ENCODE measurements at regions not wholly inside any gene's neighbourhood (a gene's known extent, or its start where the extent isn't known, plus 50 kb on each side); places are given as distances from the start of the nearest gene placed in this dataset.

DNA sequence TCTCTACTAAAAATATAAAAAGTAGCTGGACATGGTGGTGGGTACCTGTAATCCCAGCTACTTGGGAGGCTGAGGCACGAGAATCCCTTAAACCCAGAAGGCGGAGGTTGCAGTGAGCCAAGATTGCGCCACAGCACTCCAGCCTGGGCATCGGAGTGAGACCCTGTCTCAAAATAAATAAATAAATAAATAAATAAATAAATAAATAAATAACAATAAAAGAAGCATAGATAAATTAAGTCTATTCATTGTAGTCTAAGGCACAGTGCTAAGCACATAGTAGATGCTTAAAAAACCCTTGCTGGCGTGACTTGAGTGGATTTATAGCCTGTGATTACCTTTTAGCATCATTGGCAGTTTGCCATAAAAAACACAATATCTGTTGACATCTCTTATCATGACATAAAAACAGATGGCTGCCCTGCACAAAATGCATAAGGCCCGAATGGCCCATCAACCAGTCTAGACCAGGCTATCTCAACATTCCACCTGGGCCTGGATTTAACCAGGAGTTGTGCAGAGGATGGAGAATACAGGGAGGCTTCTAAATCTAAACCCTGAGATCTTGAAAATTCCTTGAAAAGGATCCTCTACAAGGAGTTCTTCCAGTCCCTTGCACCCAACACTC lies 94.9 kb downstream of the PRLHR start:
- FAIRE-seq, result no peak

DNA sequence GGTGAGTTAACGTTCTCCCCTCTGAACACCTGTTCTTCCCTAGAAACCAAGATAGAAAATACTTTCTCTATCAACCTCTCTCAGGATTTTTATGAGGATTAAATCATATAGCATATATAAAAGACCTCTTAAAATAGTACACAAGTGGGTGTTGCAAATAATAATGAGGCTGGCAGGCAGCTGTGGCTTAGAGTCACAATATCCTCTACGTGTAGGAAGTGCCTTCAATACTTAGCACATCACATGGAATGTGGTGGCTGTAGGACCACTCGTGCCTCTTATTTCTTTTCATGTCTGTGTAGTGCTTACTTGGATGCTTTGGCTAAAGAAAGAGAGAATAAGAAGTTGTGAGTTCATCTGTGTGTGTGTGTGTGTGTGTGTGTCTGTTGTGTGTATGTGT lies 96.3 kb downstream of the PRLHR start:
- no peak for FAIRE-seq

DNA sequence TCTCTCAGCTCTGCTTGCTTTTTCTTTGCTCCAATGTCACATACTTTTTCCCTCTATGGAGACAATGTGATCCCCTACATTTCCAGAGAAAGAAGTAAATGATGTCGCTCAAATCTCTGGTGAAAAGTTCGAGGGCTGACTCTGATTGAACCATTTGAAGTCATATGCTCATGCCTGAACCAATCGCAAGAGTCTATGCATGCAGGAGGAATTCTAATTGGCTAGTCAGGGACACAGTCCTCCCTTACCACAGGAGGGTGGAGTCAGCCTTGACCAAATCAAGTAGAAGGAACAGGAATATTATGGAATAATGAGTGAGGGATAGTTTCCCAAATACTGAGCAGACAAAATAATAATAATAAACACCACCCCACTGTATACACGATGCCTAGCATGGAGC lies 96.8 kb downstream of the PRLHR start:
- no peak for FAIRE-seq

DNA sequence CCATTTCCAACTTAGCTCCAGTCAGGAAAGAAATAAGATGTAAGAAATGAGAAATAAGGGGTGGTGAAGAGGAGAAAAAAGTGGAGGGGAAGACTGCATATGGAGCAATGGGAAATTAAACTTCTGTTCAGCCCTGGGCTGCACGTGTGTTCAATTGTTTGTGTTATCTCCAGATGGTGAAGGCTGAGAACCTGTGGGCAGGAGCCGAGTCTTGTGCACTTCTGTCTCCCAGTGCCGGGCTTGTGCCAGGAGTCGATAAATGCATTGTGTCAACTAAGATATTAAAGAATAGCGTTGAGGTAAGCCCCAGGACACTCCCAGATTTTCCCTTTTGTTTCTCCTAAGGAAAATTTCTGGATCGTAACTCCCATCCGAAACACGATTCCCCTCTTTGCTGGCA lies 98.2 kb downstream of the PRLHR start:
- FAIRE-seq, result no peak

DNA sequence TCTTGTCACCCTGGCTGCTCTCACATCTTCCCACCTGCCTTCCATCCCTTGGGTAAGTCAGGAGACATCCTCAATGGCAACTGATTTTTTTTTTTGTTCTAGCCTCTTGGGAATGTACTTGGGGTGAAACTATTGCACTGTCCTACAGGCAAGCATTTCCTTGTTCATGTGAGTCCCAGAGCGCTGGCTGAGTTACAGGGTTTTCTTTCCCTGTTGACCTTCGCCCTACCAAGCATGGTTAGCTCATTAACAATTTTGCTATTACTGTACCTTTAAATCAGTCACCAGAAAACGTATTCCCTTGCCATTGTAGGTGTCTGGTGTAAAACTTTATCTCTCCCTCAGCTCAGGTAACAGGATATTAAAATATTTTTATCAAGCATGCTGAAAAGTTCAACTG lies 98.9 kb downstream of the PRLHR start:
- FAIRE-seq, result no peak

DNA sequence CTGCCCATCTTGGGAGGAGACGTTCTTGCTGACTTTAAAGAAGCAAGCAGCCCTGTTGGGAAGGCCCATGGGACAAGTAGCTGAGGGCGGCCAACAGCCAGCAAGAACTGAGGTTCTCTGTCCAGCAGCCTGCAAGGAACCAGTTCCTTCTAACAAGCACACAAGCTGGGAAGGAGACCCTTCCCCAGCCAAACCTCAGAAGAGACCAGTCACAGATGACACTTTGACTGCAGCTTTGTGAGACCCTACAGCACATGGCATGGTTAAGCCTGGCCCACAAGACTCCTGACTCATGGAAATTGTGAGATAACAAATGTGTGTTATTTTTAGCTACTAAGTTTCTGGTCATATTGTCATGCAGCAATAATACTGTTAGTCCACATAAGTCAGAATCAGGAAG lies 99.9 kb downstream of the PRLHR start:
- FAIRE-seq, result no peak

DNA sequence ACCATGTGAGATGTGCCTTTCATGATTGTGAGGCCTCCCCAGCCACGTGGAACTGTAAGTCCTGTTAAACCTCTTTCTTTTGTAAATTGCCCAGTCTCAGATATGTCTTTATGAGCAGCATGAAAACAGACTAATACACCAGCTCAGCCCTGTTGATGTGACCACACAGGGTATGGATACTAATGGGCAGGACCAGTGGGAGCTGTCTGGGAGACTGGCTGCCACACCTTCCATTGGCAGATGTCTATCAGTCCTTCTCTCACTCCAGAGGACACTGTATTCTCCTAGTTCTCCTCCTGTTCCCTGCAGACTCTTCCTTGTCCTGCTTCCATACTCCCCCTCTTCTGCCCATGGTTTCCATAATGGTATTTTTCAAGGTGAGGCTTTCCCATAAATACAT lies 104.4 kb downstream of the PRLHR start:
- no peak for FAIRE-seq

DNA sequence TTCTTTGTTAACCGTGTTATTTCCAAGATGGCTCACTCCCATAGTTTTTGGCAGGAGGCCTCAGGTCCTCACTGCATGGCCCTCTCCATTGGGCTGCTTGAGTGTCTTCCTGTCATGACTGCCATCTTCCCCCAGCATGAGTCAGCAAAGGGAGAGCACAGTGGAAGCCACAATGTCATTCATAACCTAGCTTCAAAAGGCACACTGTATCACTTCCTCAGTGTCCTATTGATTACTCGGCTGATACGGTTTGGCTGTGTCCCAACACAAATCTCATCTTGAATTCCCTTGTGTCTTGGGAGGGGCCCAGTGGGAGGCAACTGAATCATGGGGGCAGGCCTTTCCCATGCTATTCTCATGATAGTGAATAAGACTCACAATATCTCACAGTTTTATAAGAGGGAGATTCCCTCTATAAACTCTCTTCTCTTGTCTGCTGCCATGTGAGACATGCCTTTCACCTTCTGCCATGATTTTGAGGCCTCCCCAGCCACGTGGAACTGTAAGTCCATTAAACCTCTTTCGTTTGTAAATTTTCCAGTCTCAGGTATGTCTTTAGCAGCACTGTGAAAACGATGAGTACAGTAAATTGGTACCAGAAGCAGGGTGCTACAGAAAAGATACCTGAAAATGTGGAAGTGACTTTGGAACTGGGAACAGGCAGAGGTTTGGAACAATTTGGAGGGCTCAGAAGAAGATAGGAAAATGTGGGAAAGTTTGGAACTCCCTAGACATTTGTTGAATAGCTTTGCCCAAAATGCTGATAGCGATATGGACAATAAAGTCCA lies 106.5 kb downstream of the PRLHR start:
- no peak for FAIRE-seq

DNA sequence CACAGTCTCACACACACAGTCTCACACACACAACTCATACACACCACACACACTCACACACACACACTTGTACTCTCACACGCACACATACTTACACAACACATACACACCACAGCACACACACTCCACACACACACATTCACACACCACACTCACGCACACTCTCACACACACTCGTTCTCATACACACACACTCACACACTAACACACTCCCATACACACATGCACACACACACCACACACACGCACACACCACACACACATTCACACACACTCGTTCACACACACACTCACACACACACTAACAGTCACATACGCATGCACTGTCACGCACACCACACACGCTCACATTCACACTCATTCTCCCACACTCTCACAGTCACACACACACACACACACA lies 109.8 kb downstream of the PRLHR start:
- no peak for FAIRE-seq

DNA sequence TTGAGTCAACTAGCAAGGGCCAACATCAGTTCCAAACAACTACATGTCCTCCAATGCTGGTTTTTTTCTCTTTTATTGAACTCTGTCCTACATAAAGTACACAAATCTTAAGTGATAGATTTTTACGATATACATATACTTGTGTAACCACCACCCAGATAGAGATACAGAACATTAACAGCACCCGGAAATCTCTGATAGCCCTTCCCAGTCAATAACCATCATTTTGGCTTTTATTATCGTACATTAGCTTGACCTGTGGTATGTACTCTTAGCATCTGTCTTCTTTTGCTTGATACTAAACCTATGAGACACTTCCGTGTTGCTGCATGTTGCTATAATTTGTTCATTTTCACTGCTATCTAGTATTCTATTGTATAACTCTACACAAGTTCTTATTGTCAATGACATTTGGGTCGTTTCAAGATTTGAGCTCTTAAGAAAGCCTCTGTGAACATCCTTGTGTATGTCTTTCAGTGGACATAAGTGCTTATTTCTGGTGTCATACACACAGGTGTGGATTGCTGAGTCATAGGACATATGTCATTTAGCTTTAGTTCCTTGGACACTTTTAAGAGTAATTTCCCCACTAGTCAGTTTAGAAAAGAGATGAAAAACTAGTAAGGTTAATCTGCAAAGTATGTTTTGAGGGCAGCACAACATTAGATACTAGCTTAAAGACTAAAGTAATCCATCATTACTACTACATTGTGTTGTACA lies 111.1 kb downstream of the PRLHR start:
- no peak for FAIRE-seq

DNA sequence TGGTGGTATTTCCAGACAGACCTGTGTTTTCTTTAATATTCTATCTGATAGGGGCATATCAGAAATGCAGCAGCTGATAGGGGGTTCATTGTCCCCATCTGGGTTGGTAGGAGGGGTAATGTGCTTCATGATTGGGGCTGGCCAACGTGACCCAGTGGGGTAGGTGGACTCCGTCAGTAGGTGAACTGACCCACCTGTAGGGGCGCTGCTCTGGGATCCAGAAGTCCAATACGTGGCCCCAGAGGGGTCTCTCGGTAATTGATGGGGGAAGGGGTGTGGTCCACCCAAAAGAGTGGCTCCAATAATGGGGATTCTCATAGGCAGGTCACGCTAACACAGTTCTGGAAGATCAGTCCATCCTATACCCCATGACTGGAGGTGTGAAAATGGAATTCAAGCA lies 112.0 kb downstream of the PRLHR start:
- FAIRE-seq, result no peak

DNA sequence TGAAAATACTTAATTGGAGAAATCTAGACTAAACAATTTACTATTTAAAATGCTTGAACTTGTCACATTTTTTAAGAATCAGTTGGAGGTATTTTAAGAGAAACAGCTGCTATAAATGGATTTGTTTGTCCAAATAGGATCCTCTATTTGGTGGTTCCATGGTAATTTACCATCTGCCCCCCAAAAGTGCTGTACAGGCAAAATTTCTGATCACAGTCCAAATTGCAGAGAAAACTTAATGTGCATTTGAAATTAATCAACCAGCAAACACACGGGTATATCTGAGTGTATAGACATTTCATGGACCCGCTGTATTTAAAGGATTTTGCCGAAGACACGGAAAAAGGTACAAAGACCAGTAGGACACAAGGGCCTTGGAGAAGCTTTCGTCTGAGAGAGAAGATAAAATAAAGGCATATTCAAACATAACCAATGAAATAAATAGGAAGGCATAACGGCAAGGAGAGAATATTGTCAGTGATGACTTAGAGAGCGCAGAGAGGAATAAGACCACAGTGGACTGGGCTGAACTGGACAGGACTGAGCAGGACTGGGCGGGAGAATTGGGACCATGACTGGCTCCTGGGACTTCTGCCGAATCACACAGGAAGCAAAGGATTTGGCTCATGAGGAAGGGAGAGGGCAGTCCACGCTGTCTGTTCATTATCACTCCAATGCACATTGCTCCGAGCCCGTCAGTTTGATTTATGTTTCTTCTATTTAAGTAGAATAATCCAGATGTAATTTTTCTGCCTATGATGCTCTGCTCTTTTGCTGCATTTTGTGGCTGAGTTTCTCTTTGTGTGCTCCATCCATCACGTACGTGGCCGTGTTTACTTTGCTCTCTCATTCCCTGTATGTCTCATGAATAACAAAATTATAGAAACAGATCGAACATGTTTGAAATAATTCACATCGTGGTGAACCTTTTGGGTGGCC lies 112.8 kb downstream of the PRLHR start:
- no peak for FAIRE-seq

DNA sequence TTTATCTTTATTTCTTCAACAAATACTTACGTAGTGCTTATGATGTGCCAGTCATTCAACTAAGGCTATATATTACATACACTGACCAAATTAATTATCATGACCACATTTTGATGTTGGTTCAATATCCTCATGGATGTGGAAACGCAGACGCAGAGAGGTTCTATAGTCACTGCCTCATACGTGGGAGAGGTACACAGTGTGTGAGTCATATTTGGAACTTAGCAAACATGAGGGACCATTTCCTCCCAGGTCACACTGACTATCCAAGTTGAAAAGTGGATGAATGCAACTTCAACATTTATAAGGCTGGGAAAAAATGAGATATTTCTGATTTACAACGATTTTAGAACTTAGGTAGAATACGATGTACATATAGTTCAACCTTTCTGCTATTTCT lies 113.6 kb downstream of the PRLHR start:
- no peak for FAIRE-seq

DNA sequence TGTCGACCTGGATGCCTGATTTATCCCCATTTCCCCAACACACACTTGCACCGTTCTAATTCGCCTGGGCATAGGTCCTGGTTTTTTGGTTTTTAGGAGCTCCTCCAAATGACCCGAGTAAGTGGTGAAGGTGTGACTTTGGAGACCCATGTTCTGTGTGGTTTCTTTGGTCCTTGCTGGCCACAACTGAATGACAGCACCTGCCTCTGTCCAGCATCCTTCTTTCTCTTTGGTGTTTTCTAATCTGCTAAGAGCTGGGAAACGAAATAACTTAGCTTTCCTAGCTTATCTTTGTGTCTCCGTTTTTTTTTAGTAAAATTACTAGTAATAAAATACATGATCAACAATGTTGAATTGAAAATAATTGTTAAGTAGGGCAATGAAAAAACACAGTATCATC lies 120.2 kb downstream of the PRLHR start:
- FAIRE-seq, result no peak

DNA sequence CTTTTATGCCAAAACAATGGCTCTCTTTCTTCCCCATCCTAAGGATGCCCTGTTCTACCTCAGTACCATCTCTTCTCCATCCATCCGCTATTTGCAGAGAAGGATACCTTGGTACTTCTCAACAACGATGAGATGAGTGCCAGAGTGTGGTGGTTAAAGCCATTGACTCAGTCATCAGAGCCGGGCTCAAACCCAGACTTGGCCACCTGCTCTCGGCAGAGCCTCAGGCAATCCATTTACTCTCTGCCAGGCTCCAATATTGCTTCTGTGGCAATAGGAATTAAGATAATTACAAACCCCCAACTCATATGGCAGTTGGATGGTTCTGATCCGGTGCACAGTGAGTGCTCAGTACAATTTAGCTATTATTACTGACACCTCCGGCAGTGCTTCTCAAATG lies 121.3 kb downstream of the PRLHR start:
- FAIRE-seq, result no peak

DNA sequence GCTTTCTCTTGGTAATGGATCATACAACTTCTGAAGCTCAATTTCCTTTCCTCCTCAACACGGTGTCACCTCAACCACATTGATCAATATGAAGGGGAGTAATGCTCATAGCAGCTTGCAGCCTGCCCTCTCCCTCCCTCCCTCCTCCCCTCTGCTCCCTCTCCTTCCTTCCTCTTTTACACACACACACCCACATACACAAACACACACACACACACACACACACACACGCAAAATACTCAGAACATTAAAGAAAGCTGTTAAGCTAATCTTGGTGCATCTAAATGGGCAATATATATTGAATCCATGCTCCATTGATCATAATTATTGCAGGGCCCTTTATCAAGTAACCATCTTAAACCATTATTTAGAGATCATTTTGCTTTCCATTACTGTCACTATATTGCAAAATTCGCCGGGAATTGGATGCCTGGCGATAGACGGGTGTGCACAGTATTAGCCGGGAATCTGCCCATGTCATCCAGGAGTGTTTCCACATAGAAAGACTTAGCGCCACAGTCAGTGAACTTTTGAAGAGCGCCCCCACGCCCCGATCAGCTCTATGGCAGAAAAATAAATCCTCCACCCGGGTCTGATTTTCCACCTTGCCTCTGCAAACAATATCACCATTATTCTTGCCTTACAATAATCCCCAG lies 122.0 kb downstream of the PRLHR start:
- FAIRE-seq, result no peak

DNA sequence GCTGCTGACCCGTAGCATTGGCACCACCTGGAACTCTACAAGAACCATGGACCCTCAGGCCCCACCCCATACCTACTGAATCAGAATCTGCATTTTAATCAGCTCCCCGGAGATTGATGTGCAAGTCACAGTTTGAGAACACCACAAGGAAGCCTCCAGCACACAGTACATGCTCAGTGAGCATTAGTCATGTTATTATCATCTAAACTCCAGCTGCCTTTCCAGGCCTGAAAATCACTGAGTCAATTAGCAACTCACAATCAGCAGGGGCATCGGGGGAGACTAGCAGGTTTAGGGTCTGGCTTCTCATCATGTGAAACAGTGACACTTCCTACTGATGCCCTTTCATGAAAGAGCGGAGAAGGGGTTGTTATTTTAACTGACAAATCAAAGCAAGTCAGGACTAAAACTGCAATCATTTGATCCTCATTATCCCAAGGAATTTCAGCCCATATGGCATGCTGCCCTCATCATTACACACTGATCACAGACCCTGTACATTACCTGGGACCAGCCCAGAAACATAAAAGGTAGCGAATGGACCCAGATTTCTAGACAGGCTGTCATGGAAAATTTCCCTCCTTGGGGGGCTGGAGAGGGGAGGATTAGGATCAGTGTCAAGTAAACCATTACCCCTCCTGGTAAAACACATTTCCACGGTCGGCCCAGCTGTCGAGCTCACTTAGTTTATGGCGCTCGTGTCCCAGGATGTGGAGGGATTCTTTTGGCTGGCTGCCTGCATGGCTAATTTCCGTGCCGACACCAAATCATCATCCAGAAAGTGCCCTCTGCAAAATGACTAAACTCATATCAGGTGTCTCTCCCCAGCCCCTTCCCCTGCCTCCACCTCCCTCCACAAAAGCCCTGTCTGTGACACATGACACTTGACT lies 122.8 kb downstream of the PRLHR start:
- FAIRE-seq, result no peak

DNA sequence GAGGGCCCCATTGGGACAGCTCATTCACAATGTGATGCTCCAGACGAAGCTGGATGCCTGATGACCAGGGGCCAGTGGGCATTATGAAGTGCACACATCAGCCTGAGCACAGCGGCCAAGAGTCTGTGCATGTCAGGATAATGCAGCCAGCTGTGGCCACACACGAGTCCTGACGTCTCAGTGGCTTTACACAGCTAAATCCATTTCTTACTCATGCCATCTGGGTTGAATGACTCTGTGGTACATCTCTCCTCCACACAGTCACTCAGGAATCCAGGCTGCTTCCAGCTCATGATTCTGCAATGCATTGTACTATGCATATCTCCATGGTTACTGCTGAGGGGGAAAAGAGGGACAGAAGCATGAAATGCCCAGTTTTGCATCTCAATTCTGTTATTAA lies 123.6 kb downstream of the PRLHR start:
- no peak for FAIRE-seq

DNA sequence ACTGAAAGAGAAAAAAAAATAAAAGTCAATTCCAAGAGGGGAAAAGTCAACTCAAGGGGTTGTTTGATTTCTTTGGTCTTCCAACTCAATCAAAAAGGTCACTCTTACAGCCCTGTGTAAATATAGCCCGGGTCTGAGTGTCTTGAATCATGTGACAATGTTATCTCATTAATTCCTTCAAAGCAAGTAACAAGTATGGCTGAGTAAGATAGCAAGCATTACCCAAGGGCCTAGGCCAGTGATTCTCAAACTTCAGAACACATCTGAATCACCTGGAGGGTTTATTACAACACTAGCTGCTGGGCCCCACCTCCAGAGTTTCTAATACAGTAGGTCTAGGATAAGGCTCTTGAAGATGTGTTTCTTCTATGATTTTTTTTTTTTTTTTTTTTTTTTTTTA lies 125.0 kb downstream of the PRLHR start:
- no peak for FAIRE-seq

DNA sequence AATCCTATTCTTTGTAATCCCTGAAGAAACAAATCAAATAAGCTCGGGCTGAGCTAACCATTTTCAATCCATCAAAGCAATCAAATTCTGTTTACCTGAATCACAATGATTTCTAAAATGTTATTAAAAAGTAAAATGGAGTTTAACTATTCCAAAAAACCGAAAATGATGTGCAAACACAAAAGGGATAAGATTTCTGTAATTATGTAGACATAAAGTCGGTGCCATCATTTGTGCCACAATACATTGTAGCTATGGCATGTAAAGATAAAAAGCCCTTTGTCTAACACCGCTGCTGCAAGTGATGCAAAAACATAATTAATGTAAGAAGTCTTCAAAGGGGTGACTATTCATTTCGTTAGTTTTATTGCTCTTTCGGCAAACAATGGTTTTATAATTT lies 125.1 kb upstream of the FAM204A start:
- FAIRE-seq, result no peak

DNA sequence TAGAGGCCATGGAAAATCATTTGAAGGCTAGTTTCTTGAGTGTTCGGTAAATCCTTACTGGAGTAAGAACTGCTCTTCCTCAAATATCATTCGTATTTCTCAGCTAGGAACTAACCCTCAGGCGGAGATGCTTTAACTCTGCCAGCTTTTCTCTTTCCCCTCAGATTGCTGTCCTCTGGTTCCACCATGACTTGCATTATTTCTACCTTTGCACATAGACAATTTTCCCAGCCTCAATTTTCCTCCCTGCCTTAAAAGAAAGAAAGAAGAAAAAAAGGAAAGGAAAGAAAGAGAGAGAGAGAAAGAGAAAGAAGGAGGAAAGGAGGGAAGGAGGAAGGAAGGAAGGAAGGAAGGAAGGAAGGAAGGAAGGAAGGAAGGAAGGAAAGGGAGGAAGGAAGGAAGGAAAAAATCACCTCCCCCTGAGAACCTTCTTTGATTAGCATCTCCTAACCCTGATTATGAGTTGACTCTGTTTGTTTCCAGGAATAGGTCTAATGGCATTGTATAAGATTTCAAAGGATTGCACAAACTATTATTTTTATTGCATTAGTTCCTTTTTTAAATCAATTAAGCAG lies 123.3 kb upstream of the FAM204A start:
- FAIRE-seq, result no peak

All from islet of Langerhans (tissue), 1 donor.